ENCODE measurements at regions not wholly inside any gene's neighbourhood (a gene's known extent, or its start where the extent isn't known, plus 50 kb on each side); places are given as distances from the start of the nearest gene placed in this dataset.

GRCh38 chr14:21723431-21724045 lies 49.9 kb upstream of the OR4E1 start:
- Histone ChIP-seq H3K4me3 (no peak overlapping the region), H3K4me1 (no peaks in the 10 kb centered on the region), H3K9me3 (no peaks in the 10 kb centered on the region), H3K4me2 (no peak overlapping the region), H3K27ac (no peak overlapping the region)
- TF ChIP-seq FOSL2 (IDR thresholded peaks at IDR 0.05) (no peak), FOSL2 (CRISPR knock-in tag; IDR thresholded peaks at IDR 0.05) (no peak), CTCF (IDR thresholded peaks at IDR 0.05) (0 out of 3 replicates have a peak, but pooled peaks have one; percentile 5)
- ATAC-seq (peak; percentile 78 to 88), FAIRE-seq (no peak), DNase-seq (ENCODE audit: low read depth in 1 of 2, low spot score in 1 of 2) (peak; percentile 3 to 41)
- WGBS (ENCODE audit: missing lambda C conversion rate), result 40% methylated on average over 14 of the region's 14 CpGs
- ChIA-PET CTCF (interaction anchor here (1.1 to 1.6 kb wide), 3 partner anchors 11 to 85 kb away, joined by 3 to 6 read pairs (median 4); no protein-coding TSS in a partner anchor), POLR2A (no interaction called here)

Small RNA genes lying in the stretch of these regions (small RNA-seq; reads per million reads assigned to genes)
- gene AC245505.1, result 0 reads per million in 6 experiments
- 0 reads per million in 6 experiments for gene TRAJ30
- 0 reads per million in 6 experiments for gene TRAJ31
- gene TRAJ32, result 0 reads per million in 6 experiments
- 0 reads per million in 6 experiments for gene TRAJ33
- gene TRAJ34, result 0 reads per million in 6 experiments
- gene TRAJ35, result 0 reads per million in 6 experiments
- 0 reads per million in 6 experiments for gene TRAJ36
- 0 reads per million in 6 experiments for gene TRAJ37
- 0 reads per million in 6 experiments for gene TRAJ38
- gene TRAJ39, result 0 reads per million in 6 experiments
- 0 reads per million in 6 experiments for gene TRAJ40
- 0 reads per million in 6 experiments for gene TRAJ41
- gene TRAJ42, result 0 reads per million in 6 experiments
- gene TRAJ43, result 0 reads per million in 6 experiments
- 0 reads per million in 6 experiments for gene TRAJ44
- gene TRAJ45, result 0 reads per million in 6 experiments
- 0 reads per million in 6 experiments for gene TRAJ46
- gene TRAJ47, result 0 reads per million in 6 experiments
- 0 reads per million in 6 experiments for gene TRAJ48
- gene TRAJ49, result 0 reads per million in 6 experiments
- gene TRAJ50, result 0 reads per million in 6 experiments
- gene TRAJ51, result 0 reads per million in 6 experiments
- gene TRAJ52, result 0 reads per million in 6 experiments
- gene TRAJ53, result 0 reads per million in 6 experiments
- gene TRAJ54, result 0 reads per million in 6 experiments
- 0 reads per million in 6 experiments for gene TRAJ55
- gene TRAJ56, result 0 reads per million in 6 experiments
- 0 reads per million in 6 experiments for gene TRAJ57
- 0 reads per million in 6 experiments for gene TRAJ58
- 0 reads per million in 6 experiments for gene TRAJ59
- 0 reads per million in 6 experiments for gene TRAJ60
- gene TRAJ61, result 0 reads per million in 6 experiments
- gene TRAV15, result 0 reads per million in 6 experiments
- 0 reads per million in 6 experiments for gene TRDD1
- gene TRDD2, result 0 reads per million in 6 experiments
- 0 reads per million in 6 experiments for gene TRDD3
- gene TRDJ1, result 0 reads per million in 6 experiments
- 0 reads per million in 6 experiments for gene TRDJ2
- 0 reads per million in 6 experiments for gene TRDJ3
- gene TRDJ4, result 0 reads per million in 6 experiments
- 0 reads per million in 6 experiments for gene TRDV1
